K562 (cell line): ENCODE measurements at regions not wholly inside any gene's neighbourhood (a gene's known extent, or its start where the extent isn't known, plus 50 kb on each side); places are given as distances from the start of the nearest gene placed in this dataset.

Experiments
- ATAC-seq: fragments of 200-7000 bp; cut with Tn5 transposase; 3 replicates; pipeline ENCODE4 v1.9.1; 2020; ENCODE audit warnings: moderate library complexity
- BruUV-seq: library from RNA; stranded (reverse); fragments of 400-500 nt; replicated peaks from 2 replicates; lab custom pipeline; 2021; lab: Mats Ljungman, UMichigan
- CTCF ChIA-PET: fragments of 300-600 bp; formaldehyde crosslinking; extraction: SDS; loops from one replicate; lab custom pipeline; 2021; ENCODE audit warnings: low intra/inter-chr PET ratio; lab: Yijun Ruan, JAX
- POLR2A ChIA-PET: fragments of 300-600, 350-650 bp; sonication (Branson Sonifier 250); formaldehyde crosslinking; extraction: SDS; loops from one replicate; lab custom pipeline; 2021; ENCODE audit warnings: antibody characterized with exemption, inconsistent platforms; lab: Yijun Ruan, JAX
- DNase-seq, 4 experiments: peaks; one replicate each; pipeline versions ENCODE4 v3.0.0 to v3.0.0-alpha.2; 2011 to 2018; ENCODE audit warnings: low spot score in 3 of 4, mixed read lengths in 3 of 4; ENCODE audit errors: extremely low read depth in 1 of 4
- FAIRE-seq: peaks from 2 replicates; lab custom pipeline; 2011; peaks lifted over from hg19 to GRCh38; lab: Jason Lieb, UNC
- H2AFZ ChIP-seq: 2 replicates; pipeline ENCODE4 v1.6.0; 2011; ENCODE audit warnings: low read depth, low read length, control low read depth, inconsistent platforms
- H3K27ac ChIP-seq: fragments of 200-600 bp; 3 replicates; pipeline ENCODE4 v1.8.0; 2011; ENCODE audit warnings: low read depth, mild to moderate bottlenecking, control low read depth, inconsistent platforms, low read length, moderate library complexity, mixed read lengths; ENCODE audit errors: extremely low read depth
- H3K27me3 ChIP-seq, 2 experiments: fragments of 300-600 bp in 1 of 2; 2 replicates in 1 of 2; 3 replicates in 1 of 2; pipeline versions ENCODE4 v1.6.0 to v1.8.0; 2011; ENCODE audit warnings: inconsistent platforms in 2 of 2, low read length in 2 of 2, mild to moderate bottlenecking in 1 of 2, mixed read lengths in 1 of 2, moderate library complexity in 1 of 2; ENCODE audit not compliant: control insufficient read depth in 2 of 2, insufficient read depth in 2 of 2
- H3K36me3 ChIP-seq: fragments of 300-600 bp; 3 replicates; pipeline ENCODE4 v1.8.0; 2011; ENCODE audit warnings: mild to moderate bottlenecking, low read length, inconsistent platforms; ENCODE audit not compliant: control insufficient read depth, insufficient read depth
- H3K4me1 ChIP-seq, 2 experiments: fragments of 200-600 bp in 1 of 2; replicated peaks in 1 of 2; 2 replicates in 1 of 2; 3 replicates in 1 of 2; pipeline versions ENCODE4 v1.5.1 to v1.8.0; 2011; ENCODE audit warnings: inconsistent platforms in 2 of 2, low read length in 2 of 2, mild to moderate bottlenecking in 1 of 2, mixed read lengths in 1 of 2, moderate library complexity in 1 of 2; ENCODE audit not compliant: control insufficient read depth in 2 of 2, insufficient read depth in 2 of 2
- H3K4me2 ChIP-seq: 2 replicates; pipeline ENCODE4 v1.6.1; 2011; ENCODE audit warnings: low read length, control low read depth, inconsistent platforms, mixed read lengths; ENCODE audit not compliant: insufficient read depth
- H3K4me3 ChIP-seq: fragments of 200-600 bp; sonication (generic), shearing (Covaris generic); 2 replicates; pipeline ENCODE4 v1.5.1; 2016; ENCODE audit warnings: control low read depth, inconsistent platforms
- H3K79me2 ChIP-seq: fragments of 200-600 bp; 3 replicates; pipeline ENCODE4 v1.8.0; 2011; ENCODE audit warnings: low read length, inconsistent platforms; ENCODE audit not compliant: control insufficient read depth, insufficient read depth
- H3K9ac ChIP-seq, 2 experiments: 2 replicates each; pipeline versions ENCODE4 v1.6.0 to v1.6.1; 2011; ENCODE audit warnings: low read depth in 2 of 2, low read length in 2 of 2, control low read depth in 1 of 2, inconsistent platforms in 1 of 2, mild to moderate bottlenecking in 1 of 2, mixed read lengths in 1 of 2; ENCODE audit not compliant: insufficient read depth in 1 of 2
- H3K9me1 ChIP-seq: one replicate; pipeline ENCODE4 v1.6.0; 2011; ENCODE audit warnings: inconsistent platforms, mild to moderate bottlenecking, low read length, moderate library complexity; ENCODE audit not compliant: control insufficient read depth, insufficient read depth
- H3K9me3 ChIP-seq: replicated peaks from 2 replicates; pipeline ENCODE4 v1.5.1; 2011; ENCODE audit warnings: low read depth, low read length, inconsistent platforms; ENCODE audit not compliant: control insufficient read depth, insufficient read depth
- H4K20me1 ChIP-seq: replicated peaks from 2 replicates; pipeline ENCODE4 v1.6.1; 2011; ENCODE audit warnings: low read length, inconsistent platforms, mixed read lengths; ENCODE audit not compliant: control insufficient read depth, insufficient read depth
- GTF2A2 ChIP-seq: IDR thresholded peaks from 2 replicates; pipeline ENCODE4 v1.6.1; 2016; ENCODE audit warnings: mild to moderate bottlenecking, missing genetic modification characterization, missing compliant biosample characterization
- HDAC6 ChIP-seq: IDR thresholded peaks from 2 replicates; pipeline ENCODE4 v1.6.1; 2012; ENCODE audit warnings: low read depth, mild to moderate bottlenecking, control low read depth, inconsistent platforms, low read length, moderate library complexity
- PHF20 ChIP-seq: fragments of 450-650 bp; IDR thresholded peaks from 2 replicates; pipeline ENCODE4 v1.6.1; 2018; ENCODE audit not compliant: partially characterized antibody
- WGBS: fragments of 100-300 bp; shearing (Covaris generic); methylation state at CpG from one replicate; pipeline ENCODE4 v1.1.6; 2016; ENCODE audit warnings: low coverage, mixed read lengths; ENCODE audit not compliant: insufficient coverage; ENCODE audit errors: missing lambda C conversion rate; 5-methylcytosine and 5-hydroxymethylcytosine counted together
- in situ Hi-C: fragments of 300-500 bp; cut with MboI; formaldehyde crosslinking; loops from 4 replicates; pipeline ENCODE4 v1.15.0; 2018; ENCODE audit warnings: inconsistent platforms, mixed read lengths
- intact Hi-C: fragments of 100-400 bp; cut with micrococcal nuclease; formaldehyde crosslinking; loops from 2 replicates; pipeline ENCODE4 v1.14.2; 2022
- TF ChIP-seq, protein P1 (sequence below): fragments of 450-650 bp; IDR thresholded peaks from 2 replicates; pipeline ENCODE4 v1.6.1; 2017; ENCODE audit warnings: antibody characterized with exemption, mild to moderate bottlenecking
- TF ChIP-seq, protein P2 (sequence below): fragments of 250-450 bp; sonication (Bioruptor Pico); IDR thresholded peaks from 2 replicates; pipeline ENCODE4 v1.4.0; 2020; ENCODE audit warnings: mild to moderate bottlenecking, moderate library complexity
- TF ChIP-seq, protein P3 (sequence below): fragments of 450-650 bp; IDR thresholded peaks from 2 replicates; pipeline ENCODE4 v1.6.1; 2017; ENCODE audit warnings: mild to moderate bottlenecking, moderate library complexity
- TF ChIP-seq, protein P4 (sequence below): fragments of 250-450 bp; sonication (Bioruptor Pico); IDR thresholded peaks from 2 replicates; pipeline ENCODE4 v1.6.1; 2021; ENCODE audit warnings: mild to moderate bottlenecking

DNA sequence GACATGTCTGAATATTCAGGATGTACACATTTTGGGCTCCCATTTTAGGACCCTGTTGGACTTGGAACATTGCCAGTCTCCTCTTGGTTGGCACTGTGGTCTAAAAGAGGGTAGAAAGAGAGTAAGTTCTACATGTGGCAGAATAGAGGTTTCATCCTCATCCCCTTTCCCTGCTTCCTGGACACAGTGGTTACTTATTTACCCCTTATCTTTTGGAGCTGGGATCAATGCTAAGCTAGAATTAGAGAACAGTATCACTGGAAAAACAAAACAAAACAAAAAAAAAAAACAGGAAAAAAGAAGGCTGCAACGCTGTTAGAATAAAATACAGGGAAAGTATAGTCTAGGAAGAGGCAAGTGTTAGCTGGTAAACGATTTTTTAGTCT lies 790.6 kb downstream of the MAFB start:
- no peak overlapping the region for H3K27ac ChIP-seq
- no peaks in the 10 kb centered on the region for H4K20me1 ChIP-seq
- no peaks in the 10 kb centered on the region for H3K79me2 ChIP-seq
- WGBS = 0% methylated on average over 2 of the region's 2 CpGs
- H3K4me1 ChIP-seq = no peaks in the 10 kb centered on the region
- ATAC-seq (no peak), FAIRE-seq (no peak), DNase-seq (no peak)
- H3K9me1 ChIP-seq = no peaks in the 10 kb centered on the region
- H3K36me3 ChIP-seq = no peaks in the 10 kb centered on the region
- H2AFZ ChIP-seq = no peak overlapping the region
- in situ Hi-C loops (no loop called here), intact Hi-C loops (no loop called here)
- H3K9me3 ChIP-seq = no peaks in the 10 kb centered on the region
- no peak overlapping the region for H3K9ac ChIP-seq
- H3K4me2 ChIP-seq = no peak overlapping the region
- BruUV-seq = no TSS peak
- H3K4me3 ChIP-seq = no peak overlapping the region
- POLR2A ChIA-PET = no interaction called here
- CTCF ChIA-PET = no interaction called here
- H3K27me3 ChIP-seq = no peaks in the 10 kb centered on the region
- no peak for TF ChIP-seq HDAC6
- TF ChIP-seq, protein P1, sequence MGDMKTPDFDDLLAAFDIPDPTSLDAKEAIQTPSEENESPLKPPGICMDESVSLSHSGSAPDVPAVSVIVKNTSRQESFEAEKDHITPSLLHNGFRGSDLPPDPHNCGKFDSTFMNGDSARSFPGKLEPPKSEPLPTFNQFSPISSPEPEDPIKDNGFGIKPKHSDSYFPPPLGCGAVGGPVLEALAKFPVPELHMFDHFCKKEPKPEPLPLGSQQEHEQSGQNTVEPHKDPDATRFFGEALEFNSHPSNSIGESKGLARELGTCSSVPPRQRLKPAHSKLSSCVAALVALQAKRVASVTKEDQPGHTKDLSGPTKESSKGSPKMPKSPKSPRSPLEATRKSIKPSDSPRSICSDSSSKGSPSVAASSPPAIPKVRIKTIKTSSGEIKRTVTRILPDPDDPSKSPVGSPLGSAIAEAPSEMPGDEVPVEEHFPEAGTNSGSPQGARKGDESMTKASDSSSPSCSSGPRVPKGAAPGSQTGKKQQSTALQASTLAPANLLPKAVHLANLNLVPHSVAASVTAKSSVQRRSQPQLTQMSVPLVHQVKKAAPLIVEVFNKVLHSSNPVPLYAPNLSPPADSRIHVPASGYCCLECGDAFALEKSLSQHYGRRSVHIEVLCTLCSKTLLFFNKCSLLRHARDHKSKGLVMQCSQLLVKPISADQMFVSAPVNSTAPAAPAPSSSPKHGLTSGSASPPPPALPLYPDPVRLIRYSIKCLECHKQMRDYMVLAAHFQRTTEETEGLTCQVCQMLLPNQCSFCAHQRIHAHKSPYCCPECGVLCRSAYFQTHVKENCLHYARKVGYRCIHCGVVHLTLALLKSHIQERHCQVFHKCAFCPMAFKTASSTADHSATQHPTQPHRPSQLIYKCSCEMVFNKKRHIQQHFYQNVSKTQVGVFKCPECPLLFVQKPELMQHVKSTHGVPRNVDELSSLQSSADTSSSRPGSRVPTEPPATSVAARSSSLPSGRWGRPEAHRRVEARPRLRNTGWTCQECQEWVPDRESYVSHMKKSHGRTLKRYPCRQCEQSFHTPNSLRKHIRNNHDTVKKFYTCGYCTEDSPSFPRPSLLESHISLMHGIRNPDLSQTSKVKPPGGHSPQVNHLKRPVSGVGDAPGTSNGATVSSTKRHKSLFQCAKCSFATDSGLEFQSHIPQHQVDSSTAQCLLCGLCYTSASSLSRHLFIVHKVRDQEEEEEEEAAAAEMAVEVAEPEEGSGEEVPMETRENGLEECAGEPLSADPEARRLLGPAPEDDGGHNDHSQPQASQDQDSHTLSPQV = no peak
- TF ChIP-seq PHF20 = no peak
- TF ChIP-seq, protein P2, sequence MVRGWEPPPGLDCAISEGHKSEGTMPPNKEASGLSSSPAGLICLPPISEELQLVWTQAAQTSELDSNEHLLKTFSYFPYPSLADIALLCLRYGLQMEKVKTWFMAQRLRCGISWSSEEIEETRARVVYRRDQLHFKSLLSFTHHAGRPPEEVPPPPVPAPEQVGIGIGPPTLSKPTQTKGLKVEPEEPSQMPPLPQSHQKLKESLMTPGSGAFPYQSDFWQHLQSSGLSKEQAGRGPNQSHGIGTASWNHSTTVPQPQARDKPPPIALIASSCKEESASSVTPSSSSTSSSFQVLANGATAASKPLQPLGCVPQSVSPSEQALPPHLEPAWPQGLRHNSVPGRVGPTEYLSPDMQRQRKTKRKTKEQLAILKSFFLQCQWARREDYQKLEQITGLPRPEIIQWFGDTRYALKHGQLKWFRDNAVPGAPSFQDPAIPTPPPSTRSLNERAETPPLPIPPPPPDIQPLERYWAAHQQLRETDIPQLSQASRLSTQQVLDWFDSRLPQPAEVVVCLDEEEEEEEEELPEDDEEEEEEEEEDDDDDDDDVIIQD = no peak
- TF ChIP-seq, protein P3, sequence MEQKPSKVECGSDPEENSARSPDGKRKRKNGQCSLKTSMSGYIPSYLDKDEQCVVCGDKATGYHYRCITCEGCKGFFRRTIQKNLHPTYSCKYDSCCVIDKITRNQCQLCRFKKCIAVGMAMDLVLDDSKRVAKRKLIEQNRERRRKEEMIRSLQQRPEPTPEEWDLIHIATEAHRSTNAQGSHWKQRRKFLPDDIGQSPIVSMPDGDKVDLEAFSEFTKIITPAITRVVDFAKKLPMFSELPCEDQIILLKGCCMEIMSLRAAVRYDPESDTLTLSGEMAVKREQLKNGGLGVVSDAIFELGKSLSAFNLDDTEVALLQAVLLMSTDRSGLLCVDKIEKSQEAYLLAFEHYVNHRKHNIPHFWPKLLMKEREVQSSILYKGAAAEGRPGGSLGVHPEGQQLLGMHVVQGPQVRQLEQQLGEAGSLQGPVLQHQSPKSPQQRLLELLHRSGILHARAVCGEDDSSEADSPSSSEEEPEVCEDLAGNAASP = no peak
- TF ChIP-seq, protein P4, sequence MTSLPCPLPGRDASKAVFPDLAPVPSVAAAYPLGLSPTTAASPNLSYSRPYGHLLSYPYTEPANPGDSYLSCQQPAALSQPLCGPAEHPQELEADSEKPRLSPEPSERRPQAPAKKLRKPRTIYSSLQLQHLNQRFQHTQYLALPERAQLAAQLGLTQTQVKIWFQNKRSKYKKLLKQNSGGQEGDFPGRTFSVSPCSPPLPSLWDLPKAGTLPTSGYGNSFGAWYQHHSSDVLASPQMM (CRISPR knock-in tag) = no peak
- TF ChIP-seq GTF2A2 (tag) = no peak
